ENCODE measurements at regions not wholly inside any gene's neighbourhood (a gene's known extent, or its start where the extent isn't known, plus 50 kb on each side); places are given as distances from the start of the nearest gene placed in this dataset.
A peak's percentile ranks its signal among the peaks of the same experiment; 100 is the strongest.

- DNase-seq: no peak
Observed at GRCh38 chr15:35736150-35736549, 190.2 kb upstream of the DPH6 start.

GRCh38 chr15:35737441-35737840 is 191.5 kb upstream of the DPH6 start:
- DNase-seq: no peak

- DNase-seq: no peak
Observed at GRCh38 chr15:35738370-35738769, 192.4 kb upstream of the DPH6 start.

- no peak for DNase-seq
Observed at GRCh38 chr15:35740761-35741160, 194.8 kb upstream of the DPH6 start.

GRCh38 chr15:35741395-35741794 is 195.4 kb upstream of the DPH6 start:
- DNase-seq: no peak

GRCh38 chr15:35741881-35742280 is 195.9 kb upstream of the DPH6 start:
- DNase-seq: no peak

GRCh38 chr15:35743321-35743720 is 197.4 kb upstream of the DPH6 start:
- no peak for DNase-seq

GRCh38 chr15:35746121-35746520 is 200.2 kb upstream of the DPH6 start:
- DNase-seq: no peak

GRCh38 chr15:35748105-35748504 is 202.1 kb upstream of the DPH6 start:
- DNase-seq: no peak

GRCh38 chr15:35750051-35750450 is 204.1 kb upstream of the DPH6 start:
- no peak for DNase-seq

GRCh38 chr15:35751413-35752133 is 205.6 kb upstream of the DPH6 start:
- peak; percentile 1 to 48 for DNase-seq

GRCh38 chr15:35752134-35752466 is 206.1 kb upstream of the DPH6 start:
- DNase-seq: no peak

GRCh38 chr15:35753486-35753885 is 207.5 kb upstream of the DPH6 start:
- no peak for DNase-seq

GRCh38 chr15:35755237-35755802 is 209.4 kb upstream of the DPH6 start:
- DNase-seq: no peak

- no peak for DNase-seq
Observed at GRCh38 chr15:35756623-35757022, 210.7 kb upstream of the DPH6 start.

- peak; percentile 57 to 66 for DNase-seq
Observed at GRCh38 chr15:35757361-35757760, 211.4 kb upstream of the DPH6 start.

GRCh38 chr15:35757765-35758164 is 211.8 kb upstream of the DPH6 start:
- peak; percentile 57 to 64 for DNase-seq

GRCh38 chr15:35764661-35765519 is 218.9 kb upstream of the DPH6 start:
- DNase-seq: no peak

GRCh38 chr15:35768949-35769348 is 223.0 kb upstream of the DPH6 start:
- no peak for DNase-seq

- no peak for DNase-seq
Observed at GRCh38 chr15:35769656-35770055, 223.7 kb upstream of the DPH6 start.

- no peak for DNase-seq
Observed at GRCh38 chr15:35771746-35772442, 225.9 kb upstream of the DPH6 start.

- no peak for DNase-seq
Observed at GRCh38 chr15:35774653-35775052, 228.7 kb upstream of the DPH6 start.

- no peak for DNase-seq
Observed at GRCh38 chr15:35775471-35775870, 229.5 kb upstream of the DPH6 start.

All from NCI-H1930 (cell line).